GM18867 (cell line): ENCODE measurements at regions not wholly inside any gene's neighbourhood (a gene's known extent, or its start where the extent isn't known, plus 50 kb on each side); places are given as distances from the start of the nearest gene placed in this dataset.

Experiments used
- ATAC-seq: cut with Tn5 transposase; IDR thresholded peaks from one replicate; pipeline ENCODE4 v1.9.1; 2021; ENCODE audit warnings: mild to moderate bottlenecking, moderate library complexity; ENCODE audit not compliant: unreplicated experiment

DNA sequence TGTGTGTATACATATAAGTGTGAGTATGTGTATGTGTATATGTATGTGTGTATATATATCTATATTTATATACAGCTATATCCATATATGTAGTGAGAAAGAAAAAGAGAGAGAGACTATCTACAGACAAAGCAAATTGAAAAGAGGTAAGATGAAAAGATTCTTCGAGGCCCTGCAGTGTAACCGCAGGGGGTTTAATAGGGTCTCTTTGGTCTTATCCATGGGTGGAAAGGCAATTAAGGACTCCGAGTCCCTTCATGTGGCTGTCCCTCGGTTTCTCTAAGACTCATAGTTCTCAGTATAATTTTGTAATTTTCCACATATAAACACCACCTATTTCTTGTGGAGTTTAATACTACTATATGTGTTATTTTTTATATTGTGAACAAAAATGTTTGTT, 50.6 kb upstream of the JAZF1 start:
- ATAC-seq = no peak

GRCh38 chr7:28236560-28236959, 56.0 kb upstream of the JAZF1 start:
- no peak for ATAC-seq

DNA sequence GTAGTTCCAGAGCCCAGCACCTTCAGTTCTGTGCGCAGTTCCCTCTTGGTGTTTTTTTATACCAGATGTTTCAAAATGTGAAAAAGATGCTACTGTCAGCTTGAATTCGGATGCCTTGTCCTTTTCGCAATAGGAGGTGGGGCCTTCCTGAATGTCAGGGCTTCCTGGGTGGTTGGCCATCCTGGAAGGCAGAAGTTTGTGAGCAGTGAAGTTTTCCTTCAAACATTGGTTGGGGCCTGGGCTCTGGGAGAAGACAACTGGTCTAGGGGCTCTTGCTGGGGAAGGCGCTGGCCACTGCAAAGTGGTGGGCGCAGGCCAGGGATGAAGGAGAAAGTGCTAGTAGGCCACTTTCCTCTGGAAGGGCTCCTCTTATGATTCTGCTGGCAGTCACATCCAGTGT, 56.8 kb upstream of the JAZF1 start:
- ATAC-seq = no peak

- no peak for ATAC-seq
Measured at GRCh38 chr7:28239823-28240204, 59.2 kb upstream of the JAZF1 start.

DNA sequence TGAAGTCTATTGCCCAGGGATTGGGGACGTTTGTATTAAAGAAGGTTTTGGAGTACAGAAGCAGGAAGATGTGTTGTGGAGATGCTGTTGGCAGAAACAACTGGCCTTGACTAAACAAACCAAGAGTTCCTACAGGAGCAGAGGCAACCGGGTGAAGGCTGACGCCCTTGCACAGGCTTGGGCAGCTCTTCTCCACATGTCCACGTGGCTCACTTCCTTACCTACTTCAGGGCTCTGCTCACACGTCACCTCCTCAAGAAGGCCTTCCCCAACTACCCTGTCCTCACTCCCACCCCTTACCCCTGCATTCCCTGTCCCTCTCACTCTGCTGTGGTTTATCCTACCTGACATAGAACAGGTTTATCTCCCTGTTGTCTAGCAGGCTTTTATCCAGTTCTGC, 59.9 kb upstream of the JAZF1 start:
- ATAC-seq = no peak

DNA sequence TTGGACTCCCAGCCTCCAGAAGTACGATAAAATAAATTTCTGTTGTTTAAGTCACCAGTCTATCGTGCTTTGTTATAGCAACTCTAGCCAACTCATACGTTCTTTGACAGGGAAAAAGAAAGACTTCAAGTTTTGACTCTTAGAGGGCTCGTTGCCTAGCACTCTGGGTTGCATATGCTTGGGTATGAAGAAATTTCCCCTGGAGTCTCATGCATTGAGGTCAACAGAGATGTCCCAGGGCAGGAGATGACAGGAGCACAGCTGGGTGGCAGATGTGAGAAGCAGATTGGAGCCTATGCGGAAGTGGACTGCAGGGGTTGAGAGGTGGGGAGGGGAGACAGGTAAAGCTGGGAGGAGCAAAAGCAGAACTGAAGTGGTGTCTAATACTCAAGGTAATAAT, 63.3 kb upstream of the JAZF1 start:
- no peak for ATAC-seq

GRCh38 chr7:28245123-28245878, 64.7 kb upstream of the JAZF1 start:
- no peak for ATAC-seq

- ATAC-seq = no peak
Measured at GRCh38 chr7:28246921-28247461, 66.4 kb upstream of the JAZF1 start.

DNA sequence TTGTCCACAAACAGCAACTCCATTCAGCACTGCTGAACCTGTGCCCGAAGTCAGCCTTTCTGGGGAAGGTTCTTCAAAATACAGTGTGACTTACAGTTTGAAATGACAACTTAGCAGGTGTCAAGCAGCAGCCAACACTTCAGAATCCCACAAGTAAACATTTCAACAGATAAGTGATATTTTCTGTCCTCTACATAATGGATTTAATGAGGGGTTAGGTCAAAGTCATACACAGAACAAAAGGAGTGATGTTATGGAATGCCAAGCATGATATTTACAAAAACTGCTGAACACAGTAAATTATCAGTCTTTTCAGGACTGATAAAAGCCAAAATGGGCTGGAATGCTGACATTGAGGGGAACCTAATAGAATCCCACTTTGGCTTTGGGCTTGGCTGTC, 77.6 kb upstream of the JAZF1 start:
- ATAC-seq = no peak

GRCh38 chr7:28260969-28261368, 80.4 kb upstream of the JAZF1 start:
- ATAC-seq = no peak

- ATAC-seq = no peak
Measured at GRCh38 chr7:28263622-28264271, 83.2 kb upstream of the JAZF1 start.

- no peak for ATAC-seq
Measured at GRCh38 chr7:28266402-28266801, 85.8 kb upstream of the JAZF1 start.

- no peak for ATAC-seq
Measured at GRCh38 chr7:28267012-28267411, 86.4 kb upstream of the JAZF1 start.

DNA sequence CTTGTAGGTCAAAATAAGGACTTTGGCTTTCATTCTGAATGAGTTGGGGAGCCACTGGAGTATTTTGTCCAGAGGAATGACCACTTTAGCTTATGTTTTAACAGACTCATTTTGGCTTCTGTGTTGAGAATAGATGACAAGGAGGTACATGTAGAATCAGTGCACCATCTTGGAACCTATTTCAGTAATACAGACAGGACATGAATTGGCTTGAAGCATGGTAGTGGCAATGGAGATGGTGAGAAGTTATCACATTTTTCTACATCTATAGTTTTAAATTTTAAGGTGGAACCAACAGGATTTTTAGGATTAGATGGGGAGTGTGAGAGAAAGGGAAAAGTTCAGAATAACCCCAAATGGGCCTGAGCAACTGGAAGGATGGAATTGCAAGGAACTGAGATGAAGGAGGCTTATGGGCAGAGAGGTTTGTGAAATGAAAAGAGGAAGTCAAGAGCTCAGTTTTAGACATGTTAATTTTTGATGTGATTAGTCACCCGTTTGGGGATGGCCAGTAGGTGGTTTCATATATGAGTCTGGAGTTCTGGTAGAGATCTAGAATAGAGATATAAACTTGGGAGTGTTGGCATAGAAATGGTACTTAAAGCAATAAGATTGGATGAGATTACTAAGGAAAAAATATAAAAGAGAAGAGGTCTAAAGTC, 89.2 kb upstream of the JAZF1 start:
- ATAC-seq = no peak

DNA sequence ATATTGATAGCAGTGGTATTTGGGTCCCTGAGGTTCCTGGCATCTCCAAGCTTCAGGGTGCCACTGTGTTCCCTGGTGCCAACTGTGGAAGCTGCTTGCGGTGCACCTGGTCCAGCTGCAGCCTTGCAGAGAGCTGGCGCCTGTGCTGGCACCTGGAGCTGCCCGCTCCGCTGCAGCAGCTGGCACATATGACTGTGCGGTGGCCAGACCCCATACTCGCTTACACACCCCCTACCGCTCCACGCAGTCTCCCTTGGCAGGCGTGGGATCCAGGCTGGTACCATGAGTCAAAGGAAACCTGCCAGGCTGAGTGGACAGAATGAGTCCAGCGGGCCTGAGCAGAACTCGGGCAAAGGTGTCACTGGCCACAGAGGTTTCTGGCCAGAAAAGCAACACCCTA, 89.9 kb upstream of the JAZF1 start:
- ATAC-seq = no peak

DNA sequence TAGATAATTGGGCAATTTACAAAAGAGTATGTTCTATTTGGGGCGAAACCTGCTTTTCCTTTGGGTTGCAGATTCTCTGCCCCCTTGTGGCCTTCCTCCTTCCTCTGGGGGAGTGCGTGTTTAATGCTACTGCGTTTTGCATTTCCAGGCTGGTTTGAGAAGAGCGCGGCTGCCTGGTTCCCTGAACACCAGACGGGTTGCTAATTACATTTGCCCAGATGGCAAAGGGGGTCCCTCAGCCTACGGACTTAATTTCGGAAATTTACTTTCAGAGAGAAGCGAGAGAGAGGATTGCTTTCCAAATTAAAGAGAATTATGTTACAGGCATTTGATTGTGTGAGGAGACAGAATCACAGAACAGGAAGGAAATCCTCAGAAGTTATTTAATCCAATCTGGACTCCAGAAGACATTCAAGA, 91.9 kb upstream of the JAZF1 start:
- no peak for ATAC-seq

GRCh38 chr7:28276298-28276697, 95.7 kb upstream of the JAZF1 start:
- no peak for ATAC-seq

DNA sequence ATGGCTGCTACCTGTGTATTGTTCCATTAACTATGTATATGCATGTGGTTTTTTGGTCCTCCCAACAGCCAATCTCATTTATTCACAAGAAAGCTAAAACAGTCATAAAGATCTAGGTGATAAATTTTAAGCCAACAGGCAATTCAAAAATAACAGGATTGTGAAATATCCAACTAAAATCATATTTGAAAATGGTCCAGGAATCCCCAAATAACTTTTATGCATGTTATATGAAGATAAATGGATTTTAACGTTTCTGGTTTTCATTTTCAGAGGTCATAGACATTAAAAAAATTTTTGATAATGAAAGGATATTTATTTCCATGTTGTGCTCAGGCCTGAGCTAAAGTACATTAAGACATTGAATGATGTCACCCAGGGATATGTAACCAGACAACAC, 96.8 kb upstream of the JAZF1 start:
- no peak for ATAC-seq

DNA sequence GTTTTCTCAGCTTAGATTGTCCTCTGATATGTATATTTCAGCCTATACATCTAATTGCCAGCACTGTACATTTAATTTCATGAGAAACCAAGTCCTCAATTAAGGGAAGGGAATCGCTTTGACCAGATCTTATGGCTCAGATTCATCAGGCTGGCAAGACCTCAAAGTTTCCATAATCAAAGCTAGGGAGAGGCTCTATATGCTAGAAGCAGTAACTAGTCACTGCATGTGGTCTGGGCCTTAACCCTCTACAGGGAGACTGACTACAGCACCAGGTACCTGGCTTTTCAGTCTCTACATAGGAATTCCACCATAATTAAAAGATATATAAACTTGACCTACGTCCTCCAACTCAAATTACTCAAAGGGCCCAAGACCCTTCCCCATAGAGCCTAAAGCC, 97.4 kb upstream of the JAZF1 start:
- no peak for ATAC-seq

DNA sequence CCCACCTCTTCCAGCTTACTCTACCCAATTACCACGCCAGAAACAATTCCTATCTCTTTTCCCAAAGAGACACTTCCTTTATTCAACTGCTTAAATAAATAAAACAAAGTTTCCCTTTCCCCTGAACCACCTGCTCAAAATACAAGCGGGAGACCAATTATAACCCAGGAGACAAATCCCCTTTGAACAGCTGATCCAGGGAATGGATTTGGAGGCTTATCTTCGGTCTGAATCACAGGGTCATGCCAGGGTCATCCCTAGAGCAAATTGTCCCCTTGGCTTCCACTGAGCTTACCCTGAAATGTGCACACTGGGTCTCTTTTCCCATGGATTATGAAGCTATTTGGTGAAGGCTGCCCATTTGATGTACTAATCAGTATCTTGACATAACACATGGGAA, 99.9 kb upstream of the JAZF1 start:
- no peak for ATAC-seq

- no peak for ATAC-seq
Measured at GRCh38 chr7:28290496-28290895, 109.9 kb upstream of the JAZF1 start.

DNA sequence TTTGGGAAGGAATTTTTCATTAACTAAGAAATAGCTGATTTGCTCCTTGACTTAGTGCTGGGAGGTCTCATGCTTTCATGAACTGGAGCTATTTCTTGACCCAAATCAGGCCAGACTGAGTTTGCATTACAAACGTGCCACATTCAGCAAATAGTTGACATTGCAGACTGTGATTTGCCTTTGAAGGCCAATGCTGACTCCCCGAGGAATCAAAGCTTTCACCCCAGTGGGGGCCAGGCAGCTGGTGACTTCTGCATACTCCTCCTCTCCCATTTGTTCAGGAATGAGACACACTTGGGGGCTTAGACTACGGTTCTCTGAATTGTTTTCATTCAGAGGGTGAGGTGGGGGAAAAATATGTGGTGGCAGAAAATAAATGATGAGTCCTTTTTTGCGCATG, 111.0 kb upstream of the JAZF1 start:
- no peak for ATAC-seq
